ENCODE measurements at regions not wholly inside any gene's neighbourhood (a gene's known extent, or its start where the extent isn't known, plus 50 kb on each side); places are given as distances from the start of the nearest gene placed in this dataset.
"Not testable (repeated sequence)": the region's sequence is repeated elsewhere in the genome, so short reads cannot be mapped to it uniquely, and the experiment has no call there.

GRCh38 chr5:143634689-143635088, 177.3 kb upstream of the HMHB1 start:
- DNase-seq (ENCODE audit: low read depth in 2 of 2), result no peak

DNA sequence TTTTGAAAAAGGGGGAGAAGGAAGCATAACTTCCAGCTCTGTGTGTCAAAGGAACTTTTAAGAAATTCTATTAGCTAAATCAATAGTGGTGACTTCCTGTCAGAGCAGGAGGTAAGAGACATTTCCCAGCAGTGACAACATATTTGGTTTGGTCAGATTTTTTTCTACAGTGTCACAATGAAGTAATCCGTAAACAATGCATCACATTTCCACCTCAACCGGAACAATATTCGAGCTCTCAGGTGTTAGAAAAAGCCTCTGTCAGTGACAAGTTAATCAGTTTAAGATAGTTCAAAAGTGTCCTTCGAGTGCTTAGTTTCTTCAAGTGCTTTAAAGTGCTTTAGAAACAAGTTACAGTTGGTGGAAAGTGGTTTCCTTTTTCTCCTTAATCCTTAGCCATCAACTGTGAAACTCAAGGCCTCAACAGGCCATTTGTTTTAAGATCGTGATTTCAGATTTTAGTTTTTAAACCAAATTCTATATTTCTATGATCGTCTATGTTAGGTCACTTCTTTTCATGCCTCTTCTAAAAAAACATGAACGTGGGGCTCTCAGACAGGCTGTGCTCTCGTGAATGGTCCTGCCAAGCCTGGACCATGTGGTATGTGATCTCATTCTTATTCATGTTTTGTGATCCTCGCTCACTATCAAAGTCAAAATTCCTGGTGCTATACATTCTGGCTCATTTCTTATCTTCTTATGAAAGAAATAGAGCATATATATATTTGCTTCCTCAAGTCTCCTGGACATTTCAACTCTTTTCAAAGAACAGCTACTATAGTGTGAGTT, 181.9 kb upstream of the HMHB1 start:
- DNase-seq (ENCODE audit: low read depth in 2 of 2), result no peak

DNA sequence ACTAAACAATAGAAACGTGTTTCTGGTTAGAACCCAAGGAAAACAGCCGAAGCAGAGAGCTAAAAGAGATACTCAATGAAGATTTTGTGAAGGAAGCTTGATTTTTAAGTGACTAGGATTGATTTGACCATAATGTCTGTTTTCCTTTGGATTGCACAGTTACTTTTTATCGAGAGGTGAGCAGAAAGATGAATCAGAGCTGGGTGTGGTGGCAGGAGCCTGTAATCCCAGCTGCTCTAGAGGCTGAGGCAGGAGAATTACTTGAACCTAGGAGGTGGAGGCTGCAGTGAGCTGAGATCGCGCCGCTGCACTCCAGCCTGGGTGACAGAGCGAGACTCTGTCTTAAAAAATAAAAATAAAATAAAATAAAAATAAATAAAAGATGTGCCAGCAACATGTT, 186.9 kb upstream of the HMHB1 start:
- DNase-seq (ENCODE audit: low read depth in 2 of 2), result not testable (repeated sequence)

GRCh38 chr5:143624465-143624864, 187.5 kb upstream of the HMHB1 start:
- DNase-seq (ENCODE audit: low read depth in 2 of 2), result no peak

DNA sequence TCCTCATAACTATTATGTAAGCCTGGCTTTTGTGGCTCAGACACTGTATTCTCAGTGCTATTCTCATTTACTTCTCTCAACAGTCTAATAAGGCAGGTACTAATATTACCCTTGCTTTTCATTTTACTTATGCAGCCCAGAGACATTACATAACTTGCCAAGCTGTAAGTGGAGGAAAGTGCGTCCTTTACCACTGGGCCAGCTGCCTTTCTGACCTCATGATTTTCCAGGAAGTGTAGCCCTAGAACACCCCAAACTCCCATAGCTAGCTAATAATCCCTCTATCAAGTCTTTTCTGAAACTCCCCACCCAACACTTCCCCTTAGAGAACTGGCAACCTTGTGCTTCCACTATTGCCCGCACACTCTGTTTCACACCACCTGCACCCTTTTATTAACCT, 192.9 kb upstream of the HMHB1 start:
- no peak for DNase-seq (ENCODE audit: low read depth in 2 of 2)

- DNase-seq (ENCODE audit: low read depth in 2 of 2), result no peak
Measured at GRCh38 chr5:143618141-143618540, 193.8 kb upstream of the HMHB1 start.

GRCh38 chr5:143614831-143615230, 197.1 kb upstream of the HMHB1 start:
- no peak for DNase-seq (ENCODE audit: low read depth in 2 of 2)

DNA sequence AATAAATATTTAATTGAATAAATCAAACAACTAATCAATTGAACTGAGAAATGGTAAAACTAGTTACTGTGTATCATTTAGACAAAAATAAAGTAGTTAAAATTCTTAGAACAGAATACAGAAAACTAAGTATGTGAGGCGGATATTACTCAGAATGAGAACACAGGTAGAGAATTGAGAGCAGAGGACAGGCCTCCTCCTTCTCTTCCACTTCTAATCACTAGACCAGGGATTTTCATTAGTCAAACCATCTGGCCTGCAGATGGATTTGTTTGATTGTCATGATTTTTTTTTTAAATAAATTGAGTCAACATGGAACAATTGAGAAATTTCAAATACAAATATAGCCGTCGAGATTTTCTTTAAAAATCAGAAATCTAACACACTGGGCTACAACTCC, 198.6 kb upstream of the HMHB1 start:
- DNase-seq (ENCODE audit: low read depth in 2 of 2), result peak in 1 of 2 experiments; percentile 25

DNA sequence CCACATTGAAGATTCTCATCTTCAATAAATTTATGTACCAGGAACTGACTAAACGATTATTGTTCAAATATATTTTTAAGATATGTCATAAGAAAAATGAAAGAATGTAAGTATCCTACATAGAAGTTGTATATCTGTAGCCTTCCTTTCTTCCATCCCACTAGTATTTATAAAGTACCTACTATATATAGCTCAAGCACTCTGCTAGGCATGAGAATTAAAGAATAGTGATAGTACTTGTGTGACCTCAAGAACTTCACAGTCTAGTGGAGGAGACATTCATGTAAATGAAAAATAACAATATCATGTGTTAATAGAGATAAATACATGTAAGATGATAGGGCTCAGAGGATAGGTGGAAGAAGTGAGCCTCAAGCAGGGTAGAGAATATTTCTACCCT, 201.0 kb upstream of the HMHB1 start:
- DNase-seq (ENCODE audit: low read depth in 2 of 2), result no peak

DNA sequence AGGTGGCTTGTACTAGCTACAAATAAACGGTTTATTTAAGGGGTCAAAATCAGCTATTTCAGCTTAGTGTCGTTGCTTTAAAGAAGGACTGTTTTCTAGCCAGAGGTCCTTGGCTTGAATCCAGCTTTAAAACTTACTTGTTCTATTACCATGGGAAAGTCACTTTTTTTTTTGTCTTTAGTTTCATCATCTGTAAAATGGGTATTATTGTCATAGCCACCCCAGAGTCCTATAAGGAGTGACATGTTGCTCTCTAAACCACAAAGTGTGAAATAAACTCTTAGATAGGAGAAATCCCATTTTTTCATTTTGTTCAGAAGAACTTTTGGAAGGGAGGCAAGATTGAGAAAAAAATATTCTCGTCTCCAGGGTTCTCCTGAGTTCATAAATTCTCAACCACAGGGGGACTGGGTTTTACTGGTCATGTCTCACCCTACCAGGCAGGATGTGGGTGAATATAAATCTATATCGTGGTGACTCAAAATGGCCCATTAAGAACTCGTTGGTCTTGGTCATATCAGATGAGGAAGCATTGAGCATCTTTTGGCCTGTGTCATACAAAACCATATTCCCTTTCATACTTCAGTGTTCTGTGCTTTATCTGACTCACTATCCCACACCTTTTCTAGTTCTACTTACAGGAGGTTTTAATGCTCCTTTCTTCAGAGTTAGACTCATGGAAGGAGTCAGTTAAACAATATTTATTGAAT, 202.7 kb upstream of the NR3C1 start:
- DNase-seq (ENCODE audit: low read depth in 2 of 2), result no peak

GRCh38 chr5:143605403-143606005, 202.0 kb upstream of the NR3C1 start:
- DNase-seq (ENCODE audit: low read depth in 2 of 2), result no peak

DNA sequence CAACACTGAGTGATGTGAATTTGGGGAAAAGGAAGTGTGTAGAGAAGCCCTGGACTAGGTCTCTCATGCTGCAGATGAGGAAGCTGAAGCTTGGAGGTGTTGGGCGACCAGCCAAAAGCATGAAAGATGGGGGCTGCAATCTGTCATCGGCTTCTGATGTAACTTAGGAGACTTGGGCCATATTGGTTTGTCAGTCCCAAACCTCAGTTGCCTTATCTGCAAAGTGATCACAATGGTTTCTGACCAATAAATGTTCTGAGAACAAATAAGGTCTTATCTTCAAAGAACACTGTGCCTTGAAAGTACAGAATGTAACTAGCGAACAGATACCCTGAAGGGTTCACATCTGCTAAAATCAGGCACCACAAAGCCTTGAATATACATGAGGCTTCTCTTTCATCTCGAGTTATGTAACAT, 198.4 kb upstream of the NR3C1 start:
- DNase-seq (ENCODE audit: low read depth in 2 of 2), result no peak

DNA sequence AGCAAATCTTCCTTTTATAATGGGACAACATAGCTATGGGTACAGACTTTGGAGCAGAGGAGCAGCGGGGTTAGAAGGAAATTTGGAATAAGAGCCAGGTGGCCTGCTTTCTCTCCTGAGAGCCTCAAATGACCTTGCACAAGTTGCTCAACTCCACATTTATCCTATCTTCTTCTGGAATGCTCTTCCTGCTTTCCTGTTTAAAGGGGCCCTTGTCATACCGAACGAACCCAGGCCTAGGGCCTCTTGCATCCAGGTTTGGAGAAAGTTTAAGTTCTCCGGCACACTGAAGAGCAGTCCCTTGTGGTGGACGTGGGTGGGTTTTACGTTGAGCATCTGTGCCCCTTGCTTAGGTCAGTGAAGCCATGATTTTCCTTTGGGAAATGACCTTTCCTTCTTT, 197.9 kb upstream of the NR3C1 start:
- DNase-seq (ENCODE audit: low read depth in 2 of 2), result no peak

DNA sequence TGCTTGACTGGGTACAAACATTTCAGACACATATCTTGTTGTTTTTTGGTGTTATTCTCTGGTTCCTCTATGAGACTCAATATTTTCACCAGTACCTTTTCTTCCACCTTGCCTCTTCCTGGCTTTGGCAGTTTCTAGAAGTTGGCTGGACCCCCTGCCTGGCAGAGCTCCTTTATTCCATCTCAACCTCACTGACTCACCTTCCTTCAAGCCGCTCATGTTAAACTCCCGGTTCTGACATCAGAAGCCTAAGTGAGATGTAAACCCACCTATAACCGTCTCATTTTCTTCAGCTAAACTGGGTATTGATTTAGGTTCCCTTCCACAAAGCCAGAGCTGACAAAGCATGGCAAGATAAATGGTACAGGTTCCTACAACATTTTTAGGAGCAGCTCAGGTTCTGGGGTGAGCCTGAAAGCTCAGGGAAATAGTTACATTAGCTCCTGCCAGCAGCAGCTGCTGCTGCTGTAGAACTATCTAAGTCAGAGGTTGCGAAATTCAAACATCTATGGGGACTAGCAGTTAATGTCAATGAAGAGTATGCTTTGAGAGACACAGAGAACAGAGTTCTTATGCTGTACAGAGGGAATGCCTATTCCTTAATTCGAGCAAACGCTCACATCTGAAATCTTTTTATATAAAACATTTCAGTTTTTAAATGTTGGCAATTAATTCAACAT, 197.1 kb upstream of the NR3C1 start:
- no peak for DNase-seq (ENCODE audit: low read depth in 2 of 2)

- no peak for DNase-seq (ENCODE audit: low read depth in 2 of 2)
Measured at GRCh38 chr5:143599474-143599873, 196.0 kb upstream of the NR3C1 start.

GRCh38 chr5:143596824-143597223, 193.3 kb upstream of the NR3C1 start:
- DNase-seq (ENCODE audit: low read depth in 2 of 2), result no peak

- no peak for DNase-seq (ENCODE audit: low read depth in 2 of 2)
Measured at GRCh38 chr5:143594902-143595818, 191.7 kb upstream of the NR3C1 start.

DNA sequence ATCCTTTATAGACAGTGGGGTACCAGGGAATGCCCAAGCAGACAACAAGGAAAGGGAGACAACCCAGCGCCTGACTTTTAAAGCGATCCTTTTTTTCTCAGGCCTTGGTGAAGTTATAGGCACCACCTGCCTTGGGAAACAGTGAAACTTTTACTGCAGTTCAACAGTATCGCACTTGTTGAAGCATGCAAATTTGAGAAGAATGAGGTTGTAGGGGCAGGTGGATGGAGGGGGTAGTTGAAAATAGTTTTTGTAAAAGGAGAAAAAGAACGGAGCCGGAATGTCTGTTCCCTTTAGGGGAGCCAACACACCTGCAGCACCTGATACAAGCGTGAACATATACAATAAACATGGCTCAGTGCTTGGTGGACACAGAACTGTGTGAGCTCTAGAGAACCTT, 190.2 kb upstream of the NR3C1 start:
- no peak for DNase-seq (ENCODE audit: low read depth in 2 of 2)

DNA sequence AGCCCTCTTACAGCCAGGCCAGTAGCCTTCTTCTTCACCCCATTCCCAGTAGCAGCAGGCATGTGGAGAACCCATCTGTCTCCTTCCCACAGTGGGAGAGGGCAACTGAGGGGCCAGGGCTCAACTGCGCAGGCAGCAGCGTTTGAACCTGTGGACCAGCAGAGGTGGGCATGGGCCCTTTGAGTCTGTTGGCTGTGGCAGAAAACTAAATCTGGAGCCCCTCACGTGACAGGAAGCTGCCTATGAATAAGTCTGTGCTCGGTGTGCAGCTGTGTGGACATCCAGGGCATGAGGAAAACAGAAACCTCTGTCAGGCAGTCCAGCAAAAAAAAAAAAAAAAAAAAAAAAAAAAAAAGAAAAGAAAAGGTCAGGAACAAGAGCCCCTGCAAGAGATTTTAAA, 189.2 kb upstream of the NR3C1 start:
- DNase-seq (ENCODE audit: low read depth in 2 of 2), result no peak

DNA sequence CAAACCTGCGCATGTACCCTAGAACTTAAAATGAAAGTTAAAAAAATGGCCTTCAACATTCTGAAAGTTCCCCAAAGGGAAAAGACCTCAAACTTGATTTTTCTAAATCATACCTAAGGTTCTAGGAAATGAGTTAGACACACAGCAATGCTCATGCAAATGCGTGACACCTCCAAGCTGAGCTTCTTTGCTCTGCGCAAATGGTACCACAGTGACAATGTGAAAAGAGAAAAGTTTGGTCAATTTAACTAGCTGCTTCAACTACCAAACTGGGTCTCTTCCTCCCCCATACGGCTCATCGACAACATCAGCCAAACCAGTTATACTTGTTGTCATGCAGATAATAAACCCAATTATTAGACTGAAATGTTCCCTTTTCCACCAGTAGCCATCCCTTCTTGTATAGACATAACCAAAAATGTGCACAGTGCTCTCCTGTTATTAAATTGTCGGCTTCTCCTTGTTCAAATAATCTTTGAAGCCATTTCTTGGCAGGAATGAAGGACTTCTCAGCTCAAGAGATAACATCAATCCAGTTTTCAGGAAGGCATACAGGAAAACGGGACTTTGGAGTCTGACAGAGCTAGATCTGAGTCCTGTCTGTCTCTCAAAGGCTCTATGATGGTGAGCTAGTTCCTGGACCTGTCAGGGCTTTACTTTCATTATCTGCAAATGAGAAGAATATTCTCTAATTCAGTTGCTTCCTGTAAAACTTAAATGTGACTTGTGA, 185.6 kb upstream of the NR3C1 start:
- DNase-seq (ENCODE audit: low read depth in 2 of 2), result no peak

DNA sequence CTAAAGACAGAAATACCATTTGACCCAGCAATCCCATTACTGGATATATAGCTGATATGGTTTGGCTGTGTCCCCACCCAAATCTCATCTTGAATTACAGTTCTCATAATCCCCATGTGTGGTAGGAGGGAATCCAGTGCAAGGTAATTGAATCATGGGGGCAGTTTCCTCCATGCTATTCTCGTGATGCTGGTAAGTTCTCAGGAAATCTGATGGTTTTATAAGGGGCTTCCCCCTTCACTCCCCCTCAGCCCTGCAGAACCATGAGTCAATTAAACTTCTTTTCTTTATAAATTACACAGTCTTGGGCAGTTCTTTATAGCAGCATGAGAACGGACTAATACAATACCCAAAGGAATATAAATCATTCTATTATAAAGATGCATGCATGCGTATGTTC, 184.6 kb upstream of the NR3C1 start:
- DNase-seq (ENCODE audit: low read depth in 2 of 2), result not testable (repeated sequence)

All from fibroblast of skin of left quadriceps (primary cell).